NB4 (cell line): ENCODE measurements at regions not wholly inside any gene's neighbourhood (a gene's known extent, or its start where the extent isn't known, plus 50 kb on each side); places are given as distances from the start of the nearest gene placed in this dataset.

Experiments used
- CTCF ChIP-seq: IDR thresholded peaks from one replicate; pipeline ENCODE4 v1.5.1; 2012; ENCODE audit warnings: low read depth, low read length
- MAX ChIP-seq: IDR thresholded peaks from 2 replicates; pipeline ENCODE4 v1.6.1; 2011; ENCODE audit warnings: low read depth, low read length
- MYC ChIP-seq: IDR thresholded peaks from 2 replicates; pipeline ENCODE4 v1.6.1; 2011; ENCODE audit warnings: low read depth, low read length
- POLR2A ChIP-seq: IDR thresholded peaks from 2 replicates; pipeline ENCODE4 v1.6.1; 2011; ENCODE audit warnings: mild to moderate bottlenecking; ENCODE audit not compliant: insufficient read length; ENCODE audit errors: extremely low read depth

GRCh38 chr21:26773058-26773457 is 72.2 kb downstream of the ADAMTS1 start:
- no peak for TF ChIP-seq CTCF
- TF ChIP-seq POLR2A: no peak
- no peak for TF ChIP-seq MAX
- no peak for TF ChIP-seq MYC
